ENCODE measurements at regions not wholly inside any gene's neighbourhood (a gene's known extent, or its start where the extent isn't known, plus 50 kb on each side); places are given as distances from the start of the nearest gene placed in this dataset.

GRCh38 chr2:144668493-144669110, 148.7 kb upstream of the ZEB2 start:
- WGBS, result 57% methylated on average over 1 of the region's 1 CpG
- no peak overlapping the region for H3K27ac ChIP-seq (ENCODE audit: low read depth)
- no peak overlapping the region for H3K4me3 ChIP-seq (ENCODE audit: low read depth, low read length)
- no peaks in the 10 kb centered on the region for H3K4me1 ChIP-seq (ENCODE audit: insufficient read depth)
- DNase-seq (ENCODE audit: extremely low spot score), result no peak
- no peaks in the 10 kb centered on the region for H3K36me3 ChIP-seq (ENCODE audit: insufficient read depth)

DNA sequence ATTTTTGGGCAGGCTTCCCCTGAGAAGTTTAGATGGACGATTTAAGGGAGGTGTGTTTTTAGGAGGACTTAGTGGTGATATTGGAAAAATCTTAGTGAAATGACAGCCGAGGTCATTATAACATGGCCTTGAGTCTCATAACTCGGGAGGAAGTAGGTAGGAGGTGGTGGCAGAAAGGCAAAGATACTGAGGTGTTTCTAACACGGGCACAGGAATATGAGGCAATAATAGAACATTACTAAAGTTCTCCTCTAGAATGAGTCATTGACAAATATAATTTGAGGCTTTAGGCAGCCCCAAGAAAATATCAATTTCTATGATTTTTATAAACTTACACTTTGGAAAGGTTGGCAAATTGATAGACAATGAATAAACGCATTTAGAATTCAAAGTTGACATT, 146.1 kb upstream of the ZEB2 start:
- no peak for DNase-seq (ENCODE audit: extremely low spot score)
- no peak overlapping the region for H3K27ac ChIP-seq (ENCODE audit: low read depth)
- H3K36me3 ChIP-seq (ENCODE audit: insufficient read depth), result no peaks in the 10 kb centered on the region
- no peaks in the 10 kb centered on the region for H3K4me1 ChIP-seq (ENCODE audit: insufficient read depth)
- 80% methylated on average over 5 of the region's 5 CpGs for WGBS
- no peak overlapping the region for H3K4me3 ChIP-seq (ENCODE audit: low read depth, low read length)

DNA sequence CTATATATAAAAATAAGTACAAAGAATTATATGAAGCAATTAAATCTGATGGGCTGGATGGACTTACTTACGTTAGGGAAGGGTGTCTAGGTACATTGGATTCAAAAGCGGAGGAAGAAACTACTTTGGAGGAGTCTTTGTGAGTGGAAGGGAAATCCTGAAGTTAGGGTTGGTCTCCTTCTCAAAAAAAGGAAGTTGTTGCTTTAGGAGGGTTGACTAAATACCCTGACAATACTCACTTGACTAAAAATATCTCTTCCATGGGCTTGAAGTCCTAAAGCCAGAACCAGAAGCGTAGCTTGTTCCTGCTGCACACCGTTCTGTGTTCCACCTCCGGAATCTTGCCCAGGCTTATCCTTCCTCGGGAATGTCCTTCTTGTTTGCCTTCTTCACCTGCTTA, 143.3 kb upstream of the ZEB2 start:
- H3K27ac ChIP-seq (ENCODE audit: low read depth), result no peak overlapping the region
- WGBS, result 91% methylated on average over 6 of the region's 6 CpGs
- H3K4me1 ChIP-seq (ENCODE audit: insufficient read depth), result no peaks in the 10 kb centered on the region
- H3K4me3 ChIP-seq (ENCODE audit: low read depth, low read length), result no peak overlapping the region
- no peaks in the 10 kb centered on the region for H3K36me3 ChIP-seq (ENCODE audit: insufficient read depth)
- no peak for DNase-seq (ENCODE audit: extremely low spot score)

GRCh38 chr2:144660518-144661316, 140.8 kb upstream of the ZEB2 start:
- Histone ChIP-seq H3K4me1 (ENCODE audit: insufficient read depth) (no peaks in the 10 kb centered on the region), H3K27ac (ENCODE audit: low read depth) (peak overlapping the region; percentile 2), H3K36me3 (ENCODE audit: insufficient read depth) (no peaks in the 10 kb centered on the region), H3K4me3 (ENCODE audit: low read depth, low read length) (no peak overlapping the region)
- no peak for DNase-seq (ENCODE audit: extremely low spot score)
- WGBS, result 82% methylated on average over 5 of the region's 5 CpGs

DNA sequence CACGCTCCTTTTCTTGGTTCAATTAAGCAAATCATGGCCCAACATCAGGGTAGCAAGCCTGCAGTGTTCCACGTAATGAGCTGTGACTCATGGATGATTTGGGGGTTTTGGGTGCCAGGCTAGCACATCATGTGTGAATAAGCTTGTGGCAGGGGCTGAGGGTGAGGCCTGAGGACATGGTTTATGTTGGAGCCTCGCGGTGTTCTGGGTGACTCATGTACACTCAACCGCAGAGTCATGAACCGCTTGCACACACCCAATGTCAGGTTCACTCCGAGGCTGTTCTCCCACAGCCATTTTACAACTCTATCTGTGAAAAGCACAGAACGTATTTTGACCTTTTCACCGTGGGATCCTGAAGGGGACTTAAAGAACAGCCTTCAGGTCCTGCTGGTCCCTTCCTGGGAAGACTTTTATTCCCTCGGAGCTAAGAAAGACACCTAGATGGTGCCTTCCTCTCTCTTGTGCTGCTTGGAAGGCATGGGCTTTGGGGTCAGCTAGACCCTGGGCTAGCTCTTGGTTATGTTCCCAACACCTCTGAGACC, 139.9 kb upstream of the ZEB2 start:
- no peak overlapping the region for H3K4me3 ChIP-seq (ENCODE audit: low read depth, low read length)
- H3K4me1 ChIP-seq (ENCODE audit: insufficient read depth), result no peaks in the 10 kb centered on the region
- no peak overlapping the region for H3K27ac ChIP-seq (ENCODE audit: low read depth)
- WGBS, result 97% methylated on average over 10 of the region's 10 CpGs
- no peaks in the 10 kb centered on the region for H3K36me3 ChIP-seq (ENCODE audit: insufficient read depth)
- DNase-seq (ENCODE audit: extremely low spot score), result no peak

DNA sequence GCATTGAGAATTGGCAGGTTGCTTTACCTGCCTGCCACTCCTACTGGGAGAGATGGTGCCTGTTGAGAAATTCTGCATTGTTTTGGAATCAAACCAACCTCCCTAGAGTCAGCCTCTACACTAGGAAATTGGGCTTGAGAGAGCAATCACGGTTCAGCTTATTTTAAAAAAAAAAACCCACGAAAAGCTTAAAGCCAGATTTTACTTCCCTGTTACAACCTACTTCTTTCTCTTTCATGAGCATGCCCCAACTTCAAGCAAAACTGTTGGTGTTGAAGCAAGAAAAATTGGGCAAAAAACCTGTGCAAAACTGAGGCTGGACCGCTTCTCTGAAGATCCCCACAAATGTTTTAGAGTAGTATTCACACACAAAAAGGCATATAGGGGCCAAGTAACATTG, 134.6 kb upstream of the ZEB2 start:
- Histone ChIP-seq H3K36me3 (ENCODE audit: insufficient read depth) (no peaks in the 10 kb centered on the region), H3K27ac (ENCODE audit: low read depth) (no peak overlapping the region), H3K4me1 (ENCODE audit: insufficient read depth) (no peaks in the 10 kb centered on the region), H3K4me3 (ENCODE audit: low read depth, low read length) (no peak overlapping the region)
- 87% methylated on average over 3 of the region's 3 CpGs for WGBS
- DNase-seq (ENCODE audit: extremely low spot score), result no peak

GRCh38 chr2:144650907-144651306, 131.0 kb upstream of the ZEB2 start:
- DNase-seq (ENCODE audit: extremely low spot score), result no peak
- WGBS, result 86% methylated on average over 6 of the region's 6 CpGs
- Histone ChIP-seq H3K27ac (ENCODE audit: low read depth) (no peak overlapping the region), H3K4me1 (ENCODE audit: insufficient read depth) (no peaks in the 10 kb centered on the region), H3K4me3 (ENCODE audit: low read depth, low read length) (no peak overlapping the region), H3K36me3 (ENCODE audit: insufficient read depth) (no peaks in the 10 kb centered on the region)

GRCh38 chr2:144648837-144649465, 129.0 kb upstream of the ZEB2 start:
- no peak overlapping the region for H3K27ac ChIP-seq (ENCODE audit: low read depth)
- no peak for DNase-seq (ENCODE audit: extremely low spot score)
- no peak overlapping the region for H3K4me3 ChIP-seq (ENCODE audit: low read depth, low read length)
- H3K4me1 ChIP-seq (ENCODE audit: insufficient read depth), result no peaks in the 10 kb centered on the region
- WGBS, result 88% methylated on average over 13 of the region's 13 CpGs
- H3K36me3 ChIP-seq (ENCODE audit: insufficient read depth), result no peaks in the 10 kb centered on the region

DNA sequence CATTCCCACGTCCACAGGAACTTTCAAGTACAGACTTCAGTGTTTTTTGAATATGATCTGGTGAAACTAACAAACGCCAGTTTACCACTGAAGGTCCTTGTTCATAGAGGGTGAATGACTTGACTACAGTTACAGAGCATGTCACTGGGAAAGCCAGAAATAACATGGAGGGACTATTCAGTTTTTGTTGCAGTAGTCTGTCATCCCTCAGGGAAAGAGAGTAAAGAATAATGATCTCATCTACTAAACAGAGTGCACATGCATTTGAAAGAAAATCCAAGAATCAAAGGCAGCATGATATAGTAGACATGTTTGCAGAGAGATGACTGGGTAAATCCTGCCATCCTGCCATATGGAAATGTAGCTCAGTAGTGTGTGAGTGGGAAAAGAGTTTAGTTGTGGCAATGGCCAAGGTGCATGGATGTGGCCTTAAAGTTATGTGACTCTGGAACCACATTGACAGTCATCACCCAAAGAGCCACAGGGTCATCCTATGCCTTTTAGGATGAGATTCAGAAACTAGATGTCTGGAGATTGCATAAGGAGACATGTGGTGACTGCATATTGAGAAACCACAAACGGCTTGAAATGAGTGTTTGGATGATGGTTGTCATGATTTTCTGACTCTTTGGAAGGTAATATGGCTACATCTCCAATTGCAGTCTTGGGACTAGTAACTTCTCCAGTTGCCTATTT, 125.3 kb upstream of the ZEB2 start:
- DNase-seq (ENCODE audit: extremely low spot score), result no peak
- Histone ChIP-seq H3K36me3 (ENCODE audit: insufficient read depth) (no peaks in the 10 kb centered on the region), H3K4me1 (ENCODE audit: insufficient read depth) (no peaks in the 10 kb centered on the region), H3K4me3 (ENCODE audit: low read depth, low read length) (no peak overlapping the region), H3K27ac (ENCODE audit: low read depth) (no peak overlapping the region)
- WGBS, result 87% methylated on average over 3 of the region's 3 CpGs

DNA sequence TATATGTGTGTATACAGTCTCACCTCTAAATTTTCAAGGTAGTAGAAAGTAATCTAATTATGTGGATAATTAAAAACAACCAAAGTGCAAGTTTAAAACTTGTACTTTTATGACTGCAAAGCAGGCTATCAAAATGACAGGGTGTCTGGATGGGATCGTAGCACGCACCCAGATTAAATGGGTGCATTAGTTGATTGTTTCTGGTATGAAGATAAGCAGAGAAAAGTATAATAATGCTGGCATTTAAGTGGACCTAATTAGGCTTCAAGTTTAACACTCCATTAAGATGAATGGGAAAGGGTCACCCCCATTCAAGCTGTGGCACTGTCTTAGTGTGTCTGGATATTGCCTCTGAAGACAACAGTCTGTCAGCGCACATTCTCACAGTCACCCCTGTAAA, 124.6 kb upstream of the ZEB2 start:
- Histone ChIP-seq H3K4me3 (ENCODE audit: low read depth, low read length) (no peak overlapping the region), H3K27ac (ENCODE audit: low read depth) (no peak overlapping the region), H3K4me1 (ENCODE audit: insufficient read depth) (no peaks in the 10 kb centered on the region), H3K36me3 (ENCODE audit: insufficient read depth) (no peaks in the 10 kb centered on the region)
- no peak for DNase-seq (ENCODE audit: extremely low spot score)
- WGBS, result 94% methylated on average over 3 of the region's 3 CpGs

- no peaks in the 10 kb centered on the region for H3K4me1 ChIP-seq (ENCODE audit: insufficient read depth)
- no peak for DNase-seq (ENCODE audit: extremely low spot score)
- H3K36me3 ChIP-seq (ENCODE audit: insufficient read depth), result no peaks in the 10 kb centered on the region
- 87% methylated on average over 6 of the region's 6 CpGs for WGBS
- no peak overlapping the region for H3K4me3 ChIP-seq (ENCODE audit: low read depth, low read length)
- H3K27ac ChIP-seq (ENCODE audit: low read depth), result no peak overlapping the region
Measured at GRCh38 chr2:144643537-144644336, 123.8 kb upstream of the ZEB2 start.

DNA sequence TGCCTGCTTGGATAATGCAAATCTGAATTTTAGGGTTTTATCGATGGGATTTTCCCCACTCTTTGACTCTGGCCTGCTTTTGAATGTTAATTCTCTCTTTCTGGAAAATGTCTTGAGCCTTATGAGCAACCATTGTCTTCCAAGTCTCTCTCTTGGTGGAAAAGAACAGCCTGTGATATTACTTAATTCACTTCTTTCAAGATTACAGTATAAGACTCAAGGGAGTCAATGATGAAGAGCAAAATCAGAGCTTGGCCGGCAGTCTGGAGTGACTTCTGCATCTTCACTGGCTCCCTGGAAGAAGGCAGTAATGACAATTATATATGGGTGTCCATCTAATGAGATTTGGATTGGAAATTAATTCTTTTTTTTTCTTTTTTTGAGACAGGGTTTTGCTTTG, 122.9 kb upstream of the ZEB2 start:
- H3K4me1 ChIP-seq (ENCODE audit: insufficient read depth), result no peaks in the 10 kb centered on the region
- no peak overlapping the region for H3K27ac ChIP-seq (ENCODE audit: low read depth)
- no peaks in the 10 kb centered on the region for H3K36me3 ChIP-seq (ENCODE audit: insufficient read depth)
- WGBS, result 88% methylated on average over 2 of the region's 2 CpGs
- no peak for DNase-seq (ENCODE audit: extremely low spot score)
- H3K4me3 ChIP-seq (ENCODE audit: low read depth, low read length), result no peak overlapping the region

GRCh38 chr2:144642131-144642530, 122.2 kb upstream of the ZEB2 start:
- Histone ChIP-seq H3K4me3 (ENCODE audit: low read depth, low read length) (no peak overlapping the region), H3K4me1 (ENCODE audit: insufficient read depth) (no peaks in the 10 kb centered on the region), H3K27ac (ENCODE audit: low read depth) (no peak overlapping the region), H3K36me3 (ENCODE audit: insufficient read depth) (no peaks in the 10 kb centered on the region)
- 42% methylated on average over 2 of the region's 2 CpGs for WGBS
- DNase-seq (ENCODE audit: extremely low spot score), result no peak
